ENCODE measurements at regions not wholly inside any gene's neighbourhood (a gene's known extent, or its start where the extent isn't known, plus 50 kb on each side); places are given as distances from the start of the nearest gene placed in this dataset.
"Not testable (repeated sequence)": the region's sequence is repeated elsewhere in the genome, so short reads cannot be mapped to it uniquely, and the experiment has no call there.

GRCh38 chr2:217604527-217605194, 398.1 kb downstream of the TNS1 start:
- in situ Hi-C loops (cut with MboI; ENCODE audit: low sequenced_read_pairs): no loop called here

- in situ Hi-C loops (cut with MboI; ENCODE audit: low sequenced_read_pairs): no loop called here
Observed at GRCh38 chr2:217601601-217602000, 401.2 kb downstream of the TNS1 start.

- in situ Hi-C loops (cut with MboI; ENCODE audit: low sequenced_read_pairs): no loop called here
Observed at GRCh38 chr2:217599906-217600305, 402.9 kb downstream of the TNS1 start.

GRCh38 chr2:217597681-217598080, 405.1 kb downstream of the TNS1 start:
- in situ Hi-C loops (cut with MboI; ENCODE audit: low sequenced_read_pairs): no loop called here

GRCh38 chr2:217597145-217597544, 405.6 kb downstream of the TNS1 start:
- in situ Hi-C loops (cut with MboI; ENCODE audit: low sequenced_read_pairs): no loop called here

- in situ Hi-C loops (cut with MboI; ENCODE audit: low sequenced_read_pairs): no loop called here
Observed at GRCh38 chr2:217593732-217594131, 409.1 kb downstream of the TNS1 start.

- in situ Hi-C loops (cut with MboI; ENCODE audit: low sequenced_read_pairs): no loop called here
Observed at GRCh38 chr2:217588266-217588665, 414.5 kb downstream of the TNS1 start.

GRCh38 chr2:217585362-217585761, 417.4 kb downstream of the TNS1 start:
- in situ Hi-C loops (cut with MboI; ENCODE audit: low sequenced_read_pairs): no loop called here

- in situ Hi-C loops (cut with MboI; ENCODE audit: low sequenced_read_pairs): not testable (repeated sequence)
Observed at GRCh38 chr2:217580407-217580806, 422.4 kb downstream of the TNS1 start.

GRCh38 chr2:217573571-217573970, 429.2 kb downstream of the TNS1 start:
- in situ Hi-C loops (cut with MboI; ENCODE audit: low sequenced_read_pairs): no loop called here

GRCh38 chr2:217570394-217570793, 432.4 kb downstream of the TNS1 start:
- in situ Hi-C loops (cut with MboI; ENCODE audit: low sequenced_read_pairs): no loop called here

GRCh38 chr2:217568289-217568971, 434.4 kb downstream of the TNS1 start:
- in situ Hi-C loops (cut with MboI; ENCODE audit: low sequenced_read_pairs): no loop called here

- in situ Hi-C loops (cut with MboI; ENCODE audit: low sequenced_read_pairs): no loop called here
Observed at GRCh38 chr2:217563565-217563964, 439.2 kb downstream of the TNS1 start.

- in situ Hi-C loops (cut with MboI; ENCODE audit: low sequenced_read_pairs): no loop called here
Observed at GRCh38 chr2:217562871-217563480, 439.8 kb downstream of the TNS1 start.

GRCh38 chr2:217559084-217559483, 443.7 kb downstream of the TNS1 start:
- in situ Hi-C loops (cut with MboI; ENCODE audit: low sequenced_read_pairs): no loop called here

GRCh38 chr2:217555081-217555876, 447.5 kb downstream of the TNS1 start:
- in situ Hi-C loops (cut with MboI; ENCODE audit: low sequenced_read_pairs): no loop called here

- in situ Hi-C loops (cut with MboI; ENCODE audit: low sequenced_read_pairs): no loop called here
Observed at GRCh38 chr2:217553679-217554078, 449.1 kb downstream of the TNS1 start.

- in situ Hi-C loops (cut with MboI; ENCODE audit: low sequenced_read_pairs): no loop called here
Observed at GRCh38 chr2:217553202-217553601, 449.6 kb downstream of the TNS1 start.

GRCh38 chr2:217552081-217552480, 450.7 kb downstream of the TNS1 start:
- in situ Hi-C loops (cut with MboI; ENCODE audit: low sequenced_read_pairs): no loop called here

- in situ Hi-C loops (cut with MboI; ENCODE audit: low sequenced_read_pairs): no loop called here
Observed at GRCh38 chr2:217551252-217551899, 451.4 kb downstream of the TNS1 start.

GRCh38 chr2:217539126-217539525, 463.7 kb downstream of the TNS1 start:
- in situ Hi-C loops (cut with MboI; ENCODE audit: low sequenced_read_pairs): no loop called here
